Trophoblast cell (in vitro differentiated cells and primary cell): ENCODE measurements at regions not wholly inside any gene's neighbourhood (a gene's known extent, or its start where the extent isn't known, plus 50 kb on each side); places are given as distances from the start of the nearest gene placed in this dataset.

Experiments
- DNase-seq, 2 donors: peaks; one replicate each; pipeline ENCODE4 v3.0.0-alpha.2; 2016
- H2AFZ ChIP-seq: 2 replicates; pipeline ENCODE4 v1.6.1; 2013; ENCODE audit warnings: low read length, moderate library complexity, mild to moderate bottlenecking; ENCODE audit not compliant: insufficient read depth, poor library complexity
- H2AK5ac ChIP-seq: 2 replicates; pipeline ENCODE4 v1.6.1; 2013; ENCODE audit warnings: mild to moderate bottlenecking, low read length
- H2BK120ac ChIP-seq: 2 replicates; pipeline ENCODE4 v1.6.1; 2013; ENCODE audit warnings: low read length, mild to moderate bottlenecking, moderate library complexity; ENCODE audit not compliant: insufficient read depth, poor library complexity
- H2BK12ac ChIP-seq: 2 replicates; pipeline ENCODE4 v1.6.1; 2013; ENCODE audit warnings: mild to moderate bottlenecking, low read length, moderate library complexity
- H2BK5ac ChIP-seq: 2 replicates; pipeline ENCODE4 v1.6.1; 2013; ENCODE audit warnings: low read length, low read depth, moderate library complexity, mild to moderate bottlenecking; ENCODE audit not compliant: poor library complexity
- H3K14ac ChIP-seq: 2 replicates; pipeline ENCODE4 v1.6.1; 2013; ENCODE audit warnings: mild to moderate bottlenecking, low read length
- H3K18ac ChIP-seq: 2 replicates; pipeline ENCODE4 v1.6.1; 2013; ENCODE audit warnings: mild to moderate bottlenecking, low read length
- H3K23ac ChIP-seq: 2 replicates; pipeline ENCODE4 v1.6.1; 2013; ENCODE audit warnings: low read length
- H3K27ac ChIP-seq: 2 replicates; pipeline ENCODE4 v1.5.1; 2013; ENCODE audit warnings: low read depth, mild to moderate bottlenecking, inconsistent platforms, low read length, moderate library complexity
- H3K27me3 ChIP-seq: 2 replicates; pipeline ENCODE4 v1.6.1; 2013; ENCODE audit warnings: inconsistent platforms, mild to moderate bottlenecking, low read length, moderate library complexity; ENCODE audit not compliant: insufficient read depth
- H3K36me3 ChIP-seq, 2 experiments: 1 replicate in 1 of 2; 2 replicates in 1 of 2; pipeline ENCODE4 v1.6.1; 2013; ENCODE audit warnings: low read length in 2 of 2, mild to moderate bottlenecking in 2 of 2, moderate library complexity in 1 of 2; ENCODE audit not compliant: insufficient read depth in 2 of 2, control insufficient read depth in 1 of 2
- H3K4ac ChIP-seq: 2 replicates; pipeline ENCODE4 v1.6.1; 2013; ENCODE audit warnings: low read depth, mild to moderate bottlenecking, low read length, moderate library complexity
- H3K4me1 ChIP-seq, 2 experiments: 1 replicate in 1 of 2; 2 replicates in 1 of 2; pipeline ENCODE4 v1.6.1; 2013; ENCODE audit warnings: low read length in 2 of 2, mild to moderate bottlenecking in 2 of 2, moderate library complexity in 1 of 2; ENCODE audit not compliant: insufficient read depth in 2 of 2, control insufficient read depth in 1 of 2
- H3K4me2 ChIP-seq: 2 replicates; pipeline ENCODE4 v1.6.1; 2013; ENCODE audit warnings: inconsistent platforms, mild to moderate bottlenecking, low read length, moderate library complexity
- H3K4me3 ChIP-seq: 2 replicates; pipeline ENCODE4 v1.5.1; 2013; ENCODE audit warnings: mild to moderate bottlenecking, low read depth, low read length, inconsistent platforms
- H3K79me1 ChIP-seq: one replicate; pipeline ENCODE4 v1.6.1; 2013; ENCODE audit warnings: low read length
- H3K79me2 ChIP-seq: 2 replicates; pipeline ENCODE4 v1.6.1; 2013; ENCODE audit warnings: low read length, mild to moderate bottlenecking; ENCODE audit not compliant: control insufficient read depth, insufficient read depth, poor library complexity
- H3K9ac ChIP-seq: 2 replicates; pipeline ENCODE4 v1.6.1; 2013; ENCODE audit warnings: mild to moderate bottlenecking, low read length
- H3K9me3 ChIP-seq: 2 replicates; pipeline ENCODE4 v1.6.1; 2013; ENCODE audit warnings: low read depth, mild to moderate bottlenecking, control low read depth, inconsistent platforms, low read length; ENCODE audit not compliant: insufficient read depth
- H4K12ac ChIP-seq: 2 replicates; pipeline ENCODE4 v1.6.1; 2013; ENCODE audit warnings: low read depth, mild to moderate bottlenecking, low read length, moderate library complexity
- H4K8ac ChIP-seq: 2 replicates; pipeline ENCODE4 v1.6.1; 2013; ENCODE audit warnings: low read depth, mild to moderate bottlenecking, low read length, moderate library complexity
- H4K91ac ChIP-seq: one replicate; pipeline ENCODE4 v1.6.1; 2013; ENCODE audit warnings: low read depth, mild to moderate bottlenecking, low read length, moderate library complexity
- WGBS: extraction: QIAGEN DNeasy Blood & Tissue Kit; methylation state at CpG from one replicate; pipeline ENCODE4 v1.1.7; 2013; ENCODE audit warnings: missing lambda C conversion rate; ENCODE audit not compliant: insufficient read length, insufficient coverage; ENCODE audit errors: extremely low coverage; 5-methylcytosine and 5-hydroxymethylcytosine counted together

- Histone ChIP-seq H2AK5ac (no peak overlapping the region), H3K4me1 (no peaks in the 10 kb centered on the region), H3K27ac (no peak overlapping the region), H3K4me3 (no peak overlapping the region), H4K12ac (no peak overlapping the region), H3K9ac (no peak overlapping the region), H3K36me3 (no peaks in the 10 kb centered on the region), H4K8ac (no peak overlapping the region), H3K79me2 (no peaks in the 10 kb centered on the region), H2BK120ac (no peak overlapping the region), H2AFZ (no peak overlapping the region), H4K91ac (no peak overlapping the region), H3K27me3 (no peaks in the 10 kb centered on the region), H3K18ac (no peak overlapping the region), H2BK5ac (no peak overlapping the region), H2BK12ac (no peak overlapping the region), H3K23ac (no peak overlapping the region), H3K9me3 (no peaks in the 10 kb centered on the region), H3K79me1 (no peaks in the 10 kb centered on the region), H3K14ac (no peak overlapping the region), H3K4me2 (no peak overlapping the region), H3K4ac (no peak overlapping the region)
- WGBS: no CpG with 5 or more reads among the region's 19 CpGs
- no peak for DNase-seq
Measured at GRCh38 chr7:125773113-125773785, 843.6 kb upstream of the POT1 start.

DNA sequence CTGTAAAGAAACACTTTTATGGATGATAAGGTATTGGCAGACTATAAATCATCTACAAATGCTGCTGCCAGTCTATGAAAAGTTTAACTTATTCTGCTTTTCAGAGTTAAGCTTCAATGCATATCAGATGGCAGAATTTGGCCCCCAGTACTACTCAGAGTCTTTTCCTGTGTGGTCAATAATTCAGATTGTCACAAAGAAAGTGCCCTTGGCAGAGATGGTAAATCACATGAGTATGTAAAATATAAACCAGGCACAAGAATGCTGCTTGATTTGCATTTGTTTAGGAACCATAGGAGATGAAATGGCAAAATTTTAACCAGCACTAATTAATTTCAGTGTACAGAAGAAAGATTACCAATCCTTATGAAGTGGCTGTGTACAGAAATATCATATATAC is 818.3 kb upstream of the POT1 start:
- no peak overlapping the region for H2BK120ac ChIP-seq
- no peak overlapping the region for H3K27ac ChIP-seq
- no peak overlapping the region for H3K18ac ChIP-seq
- H2BK12ac ChIP-seq: no peak overlapping the region
- no peak overlapping the region for H3K4ac ChIP-seq
- no peaks in the 10 kb centered on the region for H3K79me2 ChIP-seq
- H3K4me3 ChIP-seq: no peak overlapping the region
- no peak overlapping the region for H3K14ac ChIP-seq
- no peak overlapping the region for H4K12ac ChIP-seq
- H3K36me3 ChIP-seq: no peaks in the 10 kb centered on the region
- no peaks in the 10 kb centered on the region for H3K27me3 ChIP-seq
- no peak overlapping the region for H3K23ac ChIP-seq
- H3K9me3 ChIP-seq: no peaks in the 10 kb centered on the region
- H2BK5ac ChIP-seq: no peak overlapping the region
- H2AFZ ChIP-seq: no peak overlapping the region
- no peaks in the 10 kb centered on the region for H3K79me1 ChIP-seq
- no peak overlapping the region for H3K4me2 ChIP-seq
- no peak overlapping the region for H2AK5ac ChIP-seq
- H3K9ac ChIP-seq: no peak overlapping the region
- no peak overlapping the region for H4K8ac ChIP-seq
- no peak for DNase-seq
- no peaks in the 10 kb centered on the region for H3K4me1 ChIP-seq
- H4K91ac ChIP-seq: no peak overlapping the region

DNA sequence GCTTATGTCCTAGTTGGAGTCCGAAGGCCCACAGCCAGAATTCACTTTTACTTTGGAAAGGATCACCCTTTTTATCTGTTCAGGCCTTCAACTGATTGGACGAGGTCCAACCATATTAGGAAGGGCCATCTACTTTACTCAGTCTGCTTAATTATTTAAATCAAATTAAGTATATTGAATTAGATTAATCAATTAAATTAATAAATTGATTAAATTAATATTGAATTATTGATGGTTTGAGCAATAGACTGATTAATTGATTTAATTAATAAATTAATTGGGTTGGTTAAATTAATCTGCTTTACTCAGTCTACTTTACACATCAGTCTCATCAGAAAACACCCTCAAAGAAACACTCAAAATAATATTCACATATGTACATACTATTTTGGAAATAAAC is 816.9 kb upstream of the POT1 start:
- no peaks in the 10 kb centered on the region for H3K79me1 ChIP-seq
- H3K23ac ChIP-seq: no peak overlapping the region
- no peaks in the 10 kb centered on the region for H3K9me3 ChIP-seq
- WGBS: no CpG with 5 or more reads among the region's 2 CpGs
- H3K18ac ChIP-seq: no peak overlapping the region
- no peak overlapping the region for H2AK5ac ChIP-seq
- H3K4me2 ChIP-seq: no peak overlapping the region
- no peak overlapping the region for H2AFZ ChIP-seq
- no peak overlapping the region for H3K4me3 ChIP-seq
- no peak overlapping the region for H4K91ac ChIP-seq
- no peak overlapping the region for H3K14ac ChIP-seq
- no peaks in the 10 kb centered on the region for H3K4me1 ChIP-seq
- no peak overlapping the region for H2BK120ac ChIP-seq
- no peak overlapping the region for H2BK12ac ChIP-seq
- no peak for DNase-seq
- H4K8ac ChIP-seq: no peak overlapping the region
- no peaks in the 10 kb centered on the region for H3K79me2 ChIP-seq
- no peaks in the 10 kb centered on the region for H3K36me3 ChIP-seq
- H3K9ac ChIP-seq: no peak overlapping the region
- H3K27ac ChIP-seq: no peak overlapping the region
- H2BK5ac ChIP-seq: no peak overlapping the region
- no peak overlapping the region for H3K4ac ChIP-seq
- H3K27me3 ChIP-seq: no peaks in the 10 kb centered on the region
- H4K12ac ChIP-seq: no peak overlapping the region

- Histone ChIP-seq H3K9me3 (no peaks in the 10 kb centered on the region), H2BK12ac (no peak overlapping the region), H3K36me3 (no peaks in the 10 kb centered on the region), H2AFZ (no peak overlapping the region), H3K79me1 (no peaks in the 10 kb centered on the region), H3K27ac (no peak overlapping the region), H3K23ac (no peak overlapping the region), H3K4me3 (no peak overlapping the region), H2AK5ac (no peak overlapping the region), H3K4me2 (no peak overlapping the region), H4K12ac (no peak overlapping the region), H3K9ac (no peak overlapping the region), H3K18ac (no peak overlapping the region), H2BK5ac (no peak overlapping the region), H4K91ac (no peak overlapping the region), H3K27me3 (no peaks in the 10 kb centered on the region), H3K4ac (no peak overlapping the region), H3K14ac (no peak overlapping the region), H3K79me2 (no peaks in the 10 kb centered on the region), H3K4me1 (no peaks in the 10 kb centered on the region), H2BK120ac (no peak overlapping the region), H4K8ac (no peak overlapping the region)
- no CpG with 5 or more reads among the region's 1 CpG for WGBS
- DNase-seq: no peak
Measured at GRCh38 chr7:125727215-125727614, 797.6 kb upstream of the POT1 start.
